GM18907 (cell line): ENCODE measurements at regions not wholly inside any gene's neighbourhood (a gene's known extent, or its start where the extent isn't known, plus 50 kb on each side); places are given as distances from the start of the nearest gene placed in this dataset.

Experiments used
- ATAC-seq: cut with Tn5 transposase; IDR thresholded peaks from one replicate; pipeline ENCODE4 v1.9.1; 2021; ENCODE audit warnings: mild to moderate bottlenecking, moderate library complexity; ENCODE audit not compliant: unreplicated experiment

GRCh38 chr5:77846422-77847128, 70.4 kb upstream of the TBCA start:
- ATAC-seq: no peak

GRCh38 chr5:77845324-77845646, 69.1 kb upstream of the TBCA start:
- ATAC-seq: no peak

GRCh38 chr5:77844623-77845323, 68.6 kb upstream of the TBCA start:
- no peak for ATAC-seq

- ATAC-seq: no peak
Observed at GRCh38 chr5:77844373-77844622, 68.2 kb upstream of the TBCA start.

GRCh38 chr5:77843570-77844372, 67.6 kb upstream of the TBCA start:
- no peak for ATAC-seq

GRCh38 chr5:77842243-77842642, 66.1 kb upstream of the TBCA start:
- ATAC-seq: no peak

GRCh38 chr5:77841616-77842015, 65.5 kb upstream of the TBCA start:
- no peak for ATAC-seq

GRCh38 chr5:77840930-77841329, 64.8 kb upstream of the TBCA start:
- ATAC-seq: no peak

- no peak for ATAC-seq
Observed at GRCh38 chr5:77839691-77840090, 63.6 kb upstream of the TBCA start.

GRCh38 chr5:77832938-77833337, 56.8 kb upstream of the TBCA start:
- no peak for ATAC-seq

- no peak for ATAC-seq
Observed at GRCh38 chr5:77832166-77832770, 56.1 kb upstream of the TBCA start.

- ATAC-seq: no peak
Observed at GRCh38 chr5:77828445-77828844, 52.3 kb upstream of the TBCA start.
